ENCODE measurements at regions not wholly inside any gene's neighbourhood (a gene's known extent, or its start where the extent isn't known, plus 50 kb on each side); places are given as distances from the start of the nearest gene placed in this dataset.

DNA sequence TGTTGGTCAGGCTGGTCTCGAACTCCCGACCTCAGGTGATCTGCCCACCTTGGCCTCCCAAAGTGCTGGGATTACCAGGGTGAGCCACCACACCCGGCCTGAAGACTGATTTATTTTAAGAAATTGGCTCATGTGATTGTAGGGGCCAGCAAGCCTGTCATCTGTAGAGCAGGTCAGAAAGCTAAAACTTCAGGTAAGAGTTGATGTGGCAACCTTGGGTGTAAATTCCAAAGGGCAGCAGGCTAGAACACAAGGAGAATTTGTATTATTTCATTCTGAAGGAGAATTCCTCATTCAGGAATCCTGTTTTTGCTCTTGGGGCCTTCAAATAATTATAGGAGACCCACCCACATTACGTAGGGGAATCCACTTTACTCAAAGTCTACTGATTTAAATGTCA, 728.7 kb downstream of the LTN1 start:
- no peaks in the 10 kb centered on the region for H3K9me3 ChIP-seq (ENCODE audit: control insufficient read depth, low read length)
- H4K91ac ChIP-seq (ENCODE audit: low read length): no peak overlapping the region
- DNase-seq: no peak
- H3K4me3 ChIP-seq (ENCODE audit: insufficient read depth in 1 of 2, low read depth in 1 of 2, low read length in 2 of 2): no peak overlapping the region
- H3K27me3 ChIP-seq (ENCODE audit: control insufficient read depth in 1 of 2, insufficient read depth in 1 of 2, low read length in 2 of 2): no peaks in the 10 kb centered on the region
- no peak overlapping the region for H3K9ac ChIP-seq (ENCODE audit: low read length)
- no peak overlapping the region for H2AFZ ChIP-seq (ENCODE audit: low read depth, low read length)
- no peaks in the 10 kb centered on the region for H3K4me1 ChIP-seq (ENCODE audit: control insufficient read depth, insufficient read depth, low read depth, low read length)
- no peak overlapping the region for H4K8ac ChIP-seq (ENCODE audit: low read length)
- H3K18ac ChIP-seq (ENCODE audit: low read depth in 1 of 2, low read length in 2 of 2): no peak overlapping the region
- no peak overlapping the region for H3K4me2 ChIP-seq (ENCODE audit: low read length, poor library complexity, severe bottlenecking)
- 92% methylated on average over 4 of the region's 4 CpGs for WGBS
- no peak overlapping the region for H2BK15ac ChIP-seq (ENCODE audit: low read depth, poor library complexity, severe bottlenecking)
- no peak overlapping the region for H2BK5ac ChIP-seq (ENCODE audit: low read depth, low read length, poor library complexity, severe bottlenecking)
- no peaks in the 10 kb centered on the region for H3K36me3 ChIP-seq (ENCODE audit: control insufficient read depth in 1 of 2, insufficient read depth in 2 of 2, low read depth in 1 of 2, low read length in 2 of 2)
- no peaks in the 10 kb centered on the region for H3K79me1 ChIP-seq (replicated peaks; ENCODE audit: low read length, poor library complexity, severe bottlenecking)
- no peak overlapping the region for H3K27ac ChIP-seq (ENCODE audit: low read length, poor library complexity, severe bottlenecking)
- no peak overlapping the region for H2AK5ac ChIP-seq (ENCODE audit: low read length, severe bottlenecking)
- no peak overlapping the region for H3K23ac ChIP-seq (ENCODE audit: low read length in 2 of 2)
- no peak overlapping the region for H2BK120ac ChIP-seq (ENCODE audit: low read depth, low read length)
- H2BK12ac ChIP-seq (ENCODE audit: low read length in 2 of 2): no peak overlapping the region
- H3K4ac ChIP-seq (ENCODE audit: low read depth in 1 of 2, low read length in 2 of 2): no peak overlapping the region
- H3K14ac ChIP-seq (ENCODE audit: low read length in 2 of 2): no peak overlapping the region

DNA sequence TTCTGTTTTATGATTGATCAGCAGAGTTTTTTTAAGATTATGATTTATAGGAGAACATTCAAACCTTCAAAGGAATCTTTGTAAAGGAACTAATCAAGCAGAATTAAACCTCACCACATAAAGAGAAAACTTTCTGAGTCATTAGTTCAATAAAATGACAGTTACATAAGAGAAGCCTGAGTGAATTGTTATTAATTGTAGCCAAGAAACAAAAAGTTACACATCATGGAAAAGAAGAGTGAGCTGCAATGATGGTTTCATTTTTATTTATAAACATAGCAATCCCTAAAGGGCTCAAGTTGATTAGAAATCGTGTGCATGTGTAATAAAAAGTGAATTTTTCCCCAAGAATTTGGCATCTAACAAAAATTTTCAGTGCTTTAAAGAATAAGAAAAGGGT, 731.4 kb downstream of the LTN1 start:
- Histone ChIP-seq H4K8ac (ENCODE audit: low read length) (no peak overlapping the region), H3K79me1 (replicated peaks; ENCODE audit: low read length, poor library complexity, severe bottlenecking) (no peaks in the 10 kb centered on the region), H3K4me1 (ENCODE audit: control insufficient read depth, insufficient read depth, low read depth, low read length) (no peaks in the 10 kb centered on the region), H3K9me3 (ENCODE audit: control insufficient read depth, low read length) (no peaks in the 10 kb centered on the region), H3K18ac (ENCODE audit: low read depth in 1 of 2, low read length in 2 of 2) (no peak overlapping the region), H3K4ac (ENCODE audit: low read depth in 1 of 2, low read length in 2 of 2) (no peak overlapping the region), H2AK5ac (ENCODE audit: low read length, severe bottlenecking) (no peak overlapping the region), H2BK5ac (ENCODE audit: low read depth, low read length, poor library complexity, severe bottlenecking) (no peak overlapping the region), H4K91ac (ENCODE audit: low read length) (no peak overlapping the region), H3K4me2 (ENCODE audit: low read length, poor library complexity, severe bottlenecking) (no peak overlapping the region), H3K36me3 (ENCODE audit: control insufficient read depth in 1 of 2, insufficient read depth in 2 of 2, low read depth in 1 of 2, low read length in 2 of 2) (no peaks in the 10 kb centered on the region), H3K4me3 (ENCODE audit: insufficient read depth in 1 of 2, low read depth in 1 of 2, low read length in 2 of 2) (no peak overlapping the region), H2BK120ac (ENCODE audit: low read depth, low read length) (no peak overlapping the region), H2BK15ac (ENCODE audit: low read depth, poor library complexity, severe bottlenecking) (no peak overlapping the region), H2AFZ (ENCODE audit: low read depth, low read length) (no peak overlapping the region), H2BK12ac (ENCODE audit: low read length in 2 of 2) (no peak overlapping the region), H3K14ac (ENCODE audit: low read length in 2 of 2) (no peak overlapping the region), H3K9ac (ENCODE audit: low read length) (peak overlapping the region; percentile 68), H3K27me3 (ENCODE audit: control insufficient read depth in 1 of 2, insufficient read depth in 1 of 2, low read length in 2 of 2) (no peaks in the 10 kb centered on the region), H3K23ac (ENCODE audit: low read length in 2 of 2) (no peak overlapping the region), H3K27ac (ENCODE audit: low read length, poor library complexity, severe bottlenecking) (no peak overlapping the region)
- no CpG with 5 or more reads among the region's 1 CpG for WGBS
- DNase-seq: peak; percentile 25

DNA sequence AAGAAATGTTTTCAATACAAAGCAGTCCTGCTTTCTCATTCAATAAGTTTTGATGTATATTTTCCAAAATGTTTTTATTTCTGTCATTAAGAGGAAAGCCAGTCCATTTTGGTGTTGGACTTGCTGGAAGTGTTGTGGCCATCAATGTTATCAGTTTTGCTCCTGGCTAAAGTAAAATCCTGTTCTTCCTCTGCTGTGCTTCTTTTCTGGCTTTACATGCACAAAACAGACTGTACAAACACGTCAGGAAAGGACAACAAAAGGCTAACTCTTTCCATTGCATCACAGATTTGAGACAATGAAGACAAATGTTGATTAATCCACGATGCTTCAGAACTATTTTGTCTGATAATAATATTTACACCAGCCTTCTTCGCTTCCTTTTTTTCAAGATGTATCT, 735.4 kb downstream of the LTN1 start:
- Histone ChIP-seq H2BK5ac (ENCODE audit: low read depth, low read length, poor library complexity, severe bottlenecking) (no peak overlapping the region), H3K9me3 (ENCODE audit: control insufficient read depth, low read length) (no peaks in the 10 kb centered on the region), H2BK12ac (ENCODE audit: low read length in 2 of 2) (peak overlapping the region in 1 of 2 experiments; percentile 54), H3K36me3 (ENCODE audit: control insufficient read depth in 1 of 2, insufficient read depth in 2 of 2, low read depth in 1 of 2, low read length in 2 of 2) (no peaks in the 10 kb centered on the region), H3K4ac (ENCODE audit: low read depth in 1 of 2, low read length in 2 of 2) (no peak overlapping the region), H4K8ac (ENCODE audit: low read length) (no peak overlapping the region), H2AK5ac (ENCODE audit: low read length, severe bottlenecking) (no peak overlapping the region), H3K4me2 (ENCODE audit: low read length, poor library complexity, severe bottlenecking) (no peak overlapping the region), H3K27me3 (ENCODE audit: control insufficient read depth in 1 of 2, insufficient read depth in 1 of 2, low read length in 2 of 2) (no peaks in the 10 kb centered on the region), H3K23ac (ENCODE audit: low read length in 2 of 2) (no peak overlapping the region), H2AFZ (ENCODE audit: low read depth, low read length) (no peak overlapping the region), H3K79me1 (replicated peaks; ENCODE audit: low read length, poor library complexity, severe bottlenecking) (no peaks in the 10 kb centered on the region), H3K14ac (ENCODE audit: low read length in 2 of 2) (no peak overlapping the region), H3K4me1 (ENCODE audit: control insufficient read depth, insufficient read depth, low read depth, low read length) (peaks cover 2% of the 10 kb centered on the region), H4K91ac (ENCODE audit: low read length) (no peak overlapping the region), H2BK120ac (ENCODE audit: low read depth, low read length) (no peak overlapping the region), H3K18ac (ENCODE audit: low read depth in 1 of 2, low read length in 2 of 2) (no peak overlapping the region), H3K27ac (ENCODE audit: low read length, poor library complexity, severe bottlenecking) (no peak overlapping the region), H3K9ac (ENCODE audit: low read length) (no peak overlapping the region), H2BK15ac (ENCODE audit: low read depth, poor library complexity, severe bottlenecking) (no peak overlapping the region), H3K4me3 (ENCODE audit: insufficient read depth in 1 of 2, low read depth in 1 of 2, low read length in 2 of 2) (no peak overlapping the region)
- WGBS: 59% methylated on average over 3 of the region's 3 CpGs
- DNase-seq: peak; percentile 45

DNA sequence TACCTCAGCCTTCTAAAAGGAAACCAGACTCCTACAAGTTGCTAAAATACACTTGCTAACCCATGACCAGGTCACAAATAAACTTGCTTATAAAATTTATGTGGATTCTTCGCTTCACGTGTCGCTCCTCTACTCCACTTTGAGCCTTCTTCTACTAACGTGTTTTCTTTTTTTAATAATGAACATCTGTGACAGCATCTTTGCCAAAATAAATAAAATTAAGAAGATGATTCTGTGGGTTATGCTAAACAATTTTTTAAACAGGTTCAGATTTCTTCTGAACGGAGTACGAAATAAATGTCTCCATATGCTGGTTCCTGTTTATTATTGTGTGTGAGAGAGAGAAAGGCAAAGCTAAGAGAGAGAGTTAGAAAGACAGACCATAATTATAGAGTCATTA, 735.8 kb downstream of the LTN1 start:
- Histone ChIP-seq H3K27ac (ENCODE audit: low read length, poor library complexity, severe bottlenecking) (peak overlapping the region; percentile 34), H2BK120ac (ENCODE audit: low read depth, low read length) (no peak overlapping the region), H3K9ac (ENCODE audit: low read length) (no peak overlapping the region), H3K23ac (ENCODE audit: low read length in 2 of 2) (no peak overlapping the region), H3K36me3 (ENCODE audit: control insufficient read depth in 1 of 2, insufficient read depth in 2 of 2, low read depth in 1 of 2, low read length in 2 of 2) (no peaks in the 10 kb centered on the region), H3K14ac (ENCODE audit: low read length in 2 of 2) (no peak overlapping the region), H4K91ac (ENCODE audit: low read length) (no peak overlapping the region), H3K4me1 (ENCODE audit: control insufficient read depth, insufficient read depth, low read depth, low read length) (peaks cover 2% of the 10 kb centered on the region), H3K4me3 (ENCODE audit: insufficient read depth in 1 of 2, low read depth in 1 of 2, low read length in 2 of 2) (no peak overlapping the region), H2BK15ac (ENCODE audit: low read depth, poor library complexity, severe bottlenecking) (no peak overlapping the region), H3K79me1 (replicated peaks; ENCODE audit: low read length, poor library complexity, severe bottlenecking) (no peaks in the 10 kb centered on the region), H3K27me3 (ENCODE audit: control insufficient read depth in 1 of 2, insufficient read depth in 1 of 2, low read length in 2 of 2) (no peaks in the 10 kb centered on the region), H3K9me3 (ENCODE audit: control insufficient read depth, low read length) (no peaks in the 10 kb centered on the region), H3K4me2 (ENCODE audit: low read length, poor library complexity, severe bottlenecking) (no peak overlapping the region), H2AK5ac (ENCODE audit: low read length, severe bottlenecking) (no peak overlapping the region), H3K18ac (ENCODE audit: low read depth in 1 of 2, low read length in 2 of 2) (no peak overlapping the region), H2BK12ac (ENCODE audit: low read length in 2 of 2) (no peak overlapping the region), H3K4ac (ENCODE audit: low read depth in 1 of 2, low read length in 2 of 2) (no peak overlapping the region), H2AFZ (ENCODE audit: low read depth, low read length) (no peak overlapping the region), H4K8ac (ENCODE audit: low read length) (no peak overlapping the region), H2BK5ac (ENCODE audit: low read depth, low read length, poor library complexity, severe bottlenecking) (no peak overlapping the region)
- DNase-seq: no peak
- WGBS: 85% methylated on average over 5 of the region's 6 CpGs
